ENCODE measurements at regions not wholly inside any gene's neighbourhood (a gene's known extent, or its start where the extent isn't known, plus 50 kb on each side); places are given as distances from the start of the nearest gene placed in this dataset.

GRCh38 chr2:121969766-121970639 is 214.6 kb downstream of the TSN start:
- Mint-ChIP-seq H3K9me3 (no peaks in the 10 kb centered on the region), H3K4me3 (no peak overlapping the region), H3K4me1 (peaks cover 3% of the 10 kb centered on the region), H3K27ac (no peak overlapping the region), H3K27me3 (peaks cover 11% of the 10 kb centered on the region), H3K36me3 (no peaks in the 10 kb centered on the region)
- POLR2A ChIA-PET: no interaction called here
- no peak for DNase-seq
- ATAC-seq (ENCODE audit: low read depth): no peak

DNA sequence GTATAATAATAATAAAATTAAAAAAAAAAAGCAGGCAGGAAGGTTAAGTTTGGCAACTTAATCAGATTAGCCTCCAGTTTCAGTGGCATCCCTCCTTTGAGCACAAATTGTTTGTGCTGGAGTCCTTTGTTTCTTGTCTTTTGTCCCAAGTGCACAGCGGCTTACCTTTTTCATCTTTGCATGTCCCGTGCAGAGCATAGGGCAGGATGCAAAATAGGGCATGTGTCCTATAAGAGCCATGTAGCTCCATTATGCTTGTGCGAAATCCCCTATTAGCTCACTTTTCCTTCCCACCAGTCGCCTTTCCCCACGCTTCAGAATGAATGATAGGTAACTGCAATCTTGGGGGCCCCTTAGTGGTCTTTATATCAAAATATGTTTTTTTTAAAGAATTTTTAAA is 216.8 kb downstream of the TSN start:
- H3K36me3 Mint-ChIP-seq: no peaks in the 10 kb centered on the region
- peaks cover 9% of the 10 kb centered on the region for H3K27me3 Mint-ChIP-seq
- ATAC-seq (ENCODE audit: low read depth): no peak
- POLR2A ChIA-PET: no interaction called here
- no peak overlapping the region for H3K27ac Mint-ChIP-seq
- no peak for DNase-seq
- H3K4me1 Mint-ChIP-seq: peaks cover 5% of the 10 kb centered on the region
- no peaks in the 10 kb centered on the region for H3K9me3 Mint-ChIP-seq
- no peak overlapping the region for H3K4me3 Mint-ChIP-seq

- Mint-ChIP-seq H3K36me3 (no peaks in the 10 kb centered on the region), H3K4me3 (peak overlapping the region; percentile 72), H3K27me3 (peaks cover 4% of the 10 kb centered on the region), H3K9me3 (no peaks in the 10 kb centered on the region), H3K27ac (peak overlapping the region; percentile 55), H3K4me1 (peaks cover 5% of the 10 kb centered on the region)
- POLR2A ChIA-PET: no interaction called here
- DNase-seq (peak; percentile 53), ATAC-seq (ENCODE audit: low read depth) (peak; percentile 97)
These were observed 219.6 kb downstream of the TSN start for GRCh38 chr2:121974897-121975661.

- H3K36me3 Mint-ChIP-seq: no peaks in the 10 kb centered on the region
- no peak for DNase-seq
- peaks cover 4% of the 10 kb centered on the region for H3K27me3 Mint-ChIP-seq
- H3K4me3 Mint-ChIP-seq: no peak overlapping the region
- H3K9me3 Mint-ChIP-seq: no peaks in the 10 kb centered on the region
- POLR2A ChIA-PET: no interaction called here
- peaks cover 5% of the 10 kb centered on the region for H3K4me1 Mint-ChIP-seq
- no peak overlapping the region for H3K27ac Mint-ChIP-seq
- no peak for ATAC-seq (ENCODE audit: low read depth)
These were observed 221.5 kb downstream of the TSN start for GRCh38 chr2:121976926-121977325.

GRCh38 chr2:121977326-121977725 is 221.9 kb downstream of the TSN start:
- Mint-ChIP-seq H3K4me1 (peaks cover 5% of the 10 kb centered on the region), H3K36me3 (no peaks in the 10 kb centered on the region), H3K9me3 (no peaks in the 10 kb centered on the region), H3K4me3 (no peak overlapping the region), H3K27me3 (peaks cover 4% of the 10 kb centered on the region), H3K27ac (no peak overlapping the region)
- no peak for DNase-seq
- POLR2A ChIA-PET: no interaction called here
- no peak for ATAC-seq (ENCODE audit: low read depth)

- Mint-ChIP-seq H3K9me3 (no peaks in the 10 kb centered on the region), H3K27me3 (peaks cover 3% of the 10 kb centered on the region), H3K36me3 (no peaks in the 10 kb centered on the region), H3K4me1 (no peaks in the 10 kb centered on the region), H3K4me3 (no peak overlapping the region), H3K27ac (no peak overlapping the region)
- DNase-seq (no peak), ATAC-seq (ENCODE audit: low read depth) (no peak)
- POLR2A ChIA-PET: no interaction called here
These were observed 237.2 kb downstream of the TSN start for GRCh38 chr2:121992700-121993099.

GRCh38 chr2:121993682-121994081 is 238.2 kb downstream of the TSN start:
- no peak for ATAC-seq (ENCODE audit: low read depth)

GRCh38 chr2:121994238-121995206 is 239.1 kb downstream of the TSN start:
- POLR2A ChIA-PET: no interaction called here
- Mint-ChIP-seq H3K27me3 (peaks cover 3% of the 10 kb centered on the region), H3K4me3 (no peak overlapping the region), H3K27ac (no peak overlapping the region), H3K9me3 (no peaks in the 10 kb centered on the region), H3K4me1 (no peaks in the 10 kb centered on the region), H3K36me3 (no peaks in the 10 kb centered on the region)
- no peak for ATAC-seq (ENCODE audit: low read depth)
- no peak for DNase-seq

More at GRCh38 chr2:121993682-121994081, 238.2 kb downstream of the TSN start:
- no peak for DNase-seq
- H3K4me1 Mint-ChIP-seq: no peaks in the 10 kb centered on the region
- H3K4me3 Mint-ChIP-seq: no peak overlapping the region
- H3K27ac Mint-ChIP-seq: no peak overlapping the region
- POLR2A ChIA-PET: no interaction called here
- no peaks in the 10 kb centered on the region for H3K36me3 Mint-ChIP-seq
- H3K9me3 Mint-ChIP-seq: no peaks in the 10 kb centered on the region
- H3K27me3 Mint-ChIP-seq: peaks cover 3% of the 10 kb centered on the region

GRCh38 chr2:121998751-121999150 is 243.3 kb downstream of the TSN start:
- H3K4me3 Mint-ChIP-seq: no peak overlapping the region
- H3K4me1 Mint-ChIP-seq: no peaks in the 10 kb centered on the region
- POLR2A ChIA-PET: no interaction called here
- no peaks in the 10 kb centered on the region for H3K27me3 Mint-ChIP-seq
- H3K27ac Mint-ChIP-seq: no peak overlapping the region
- no peaks in the 10 kb centered on the region for H3K36me3 Mint-ChIP-seq
- H3K9me3 Mint-ChIP-seq: no peaks in the 10 kb centered on the region
- no peak for DNase-seq
- no peak for ATAC-seq (ENCODE audit: low read depth)

DNA sequence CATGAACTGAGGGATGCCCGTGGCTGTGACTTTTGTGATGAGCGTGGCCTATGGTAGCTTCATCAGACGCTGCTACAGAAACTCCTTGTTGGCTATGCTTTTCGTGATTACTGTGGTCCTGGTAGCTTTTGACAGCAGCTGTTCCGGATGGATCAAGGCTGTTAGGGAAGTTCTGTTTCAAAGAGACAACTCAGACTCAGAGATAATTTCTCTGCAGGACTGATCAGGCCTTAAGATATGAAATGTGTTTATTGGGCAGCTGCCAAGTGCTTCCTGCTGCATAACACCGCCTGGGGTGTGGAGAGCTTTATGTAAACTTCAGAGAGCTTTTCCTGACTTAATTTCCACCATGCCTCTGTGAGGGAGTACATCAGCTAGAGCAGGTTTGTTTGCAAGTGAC is 243.8 kb downstream of the TSN start:
- no peak overlapping the region for H3K4me3 Mint-ChIP-seq

GRCh38 chr2:122000556-122001340 is 245.3 kb downstream of the TSN start:
- ATAC-seq (ENCODE audit: low read depth) (no peak), DNase-seq (no peak)
- H3K4me1 Mint-ChIP-seq: no peaks in the 10 kb centered on the region
- H3K4me3 Mint-ChIP-seq: no peak overlapping the region
- no peak overlapping the region for H3K27ac Mint-ChIP-seq
- no peaks in the 10 kb centered on the region for H3K27me3 Mint-ChIP-seq
- H3K36me3 Mint-ChIP-seq: no peaks in the 10 kb centered on the region
- POLR2A ChIA-PET: no interaction called here
- no peaks in the 10 kb centered on the region for H3K9me3 Mint-ChIP-seq

More for the DNA sequence above, 243.8 kb downstream of the TSN start:
- ATAC-seq (ENCODE audit: low read depth): no peak
- no peaks in the 10 kb centered on the region for H3K9me3 Mint-ChIP-seq
- H3K27ac Mint-ChIP-seq: no peak overlapping the region
- DNase-seq: no peak
- H3K36me3 Mint-ChIP-seq: no peaks in the 10 kb centered on the region
- no peaks in the 10 kb centered on the region for H3K27me3 Mint-ChIP-seq
- no peaks in the 10 kb centered on the region for H3K4me1 Mint-ChIP-seq
- POLR2A ChIA-PET: no interaction called here

- Mint-ChIP-seq H3K27ac (no peak overlapping the region), H3K4me1 (no peaks in the 10 kb centered on the region), H3K9me3 (no peaks in the 10 kb centered on the region), H3K27me3 (peaks cover 1% of the 10 kb centered on the region), H3K4me3 (no peak overlapping the region), H3K36me3 (no peaks in the 10 kb centered on the region)
- ATAC-seq (ENCODE audit: low read depth) (no peak), DNase-seq (no peak)
- POLR2A ChIA-PET: no interaction called here
These were observed 246.0 kb downstream of the TSN start for GRCh38 chr2:122001441-122001874.
